Sciatic nerve (tissue), 2 donors: ENCODE measurements at regions not wholly inside any gene's neighbourhood (a gene's known extent, or its start where the extent isn't known, plus 50 kb on each side); places are given as distances from the start of the nearest gene placed in this dataset.

Source experiments
- ATAC-seq: fragments of 200-7000 bp; cut with Tn5 transposase; one replicate; pipeline ENCODE4 v1.9.1; 2020; ENCODE audit warnings: mild to moderate bottlenecking, moderate library complexity
- DNase-seq: peaks from one replicate; pipeline ENCODE4 v3.0.0-alpha.2; 2020; ENCODE audit warnings: low spot score
- intact Hi-C: fragments of 100-400 bp; cut with DNase I; formaldehyde crosslinking; loops from one replicate; pipeline ENCODE4 v1.14.2; 2022
- donor health status: DM: no; HTN: no; CAD: no.
- donor health status: DM: no; HTN: no; CAD: no.

DNA sequence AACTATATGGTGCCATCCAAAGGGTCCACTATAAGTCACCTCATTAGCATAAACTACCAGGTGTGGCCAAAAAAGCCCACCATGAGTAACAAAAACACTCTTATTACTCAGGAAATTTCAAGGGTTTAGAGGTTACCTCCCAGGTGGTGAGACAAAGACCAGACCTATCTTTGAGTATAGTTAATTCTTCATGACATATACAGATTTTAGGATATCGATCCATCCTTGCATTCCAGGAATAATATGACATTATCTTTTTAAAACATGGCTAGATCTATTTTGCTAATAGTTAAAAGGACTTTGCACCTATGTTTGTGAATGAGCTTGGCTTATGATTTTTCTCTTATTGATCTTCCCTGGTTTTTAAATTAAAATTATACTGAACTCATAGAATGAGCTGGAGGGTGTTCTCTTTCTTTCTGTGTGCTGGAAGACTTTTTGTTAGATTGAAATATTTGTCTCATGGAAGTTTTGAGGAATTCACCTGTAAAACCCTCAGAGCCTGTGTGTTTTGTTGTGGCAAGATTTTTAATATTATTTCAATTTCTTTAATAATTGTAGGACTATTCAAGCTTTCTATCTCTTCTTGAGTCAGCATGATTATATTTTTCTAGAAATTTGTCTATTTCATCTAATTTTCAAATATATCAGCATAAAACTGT lies 138.7 kb upstream of the SLC45A1 start:
- ATAC-seq (no peak), DNase-seq (no peak)
- intact Hi-C loops: no loop called here

DNA sequence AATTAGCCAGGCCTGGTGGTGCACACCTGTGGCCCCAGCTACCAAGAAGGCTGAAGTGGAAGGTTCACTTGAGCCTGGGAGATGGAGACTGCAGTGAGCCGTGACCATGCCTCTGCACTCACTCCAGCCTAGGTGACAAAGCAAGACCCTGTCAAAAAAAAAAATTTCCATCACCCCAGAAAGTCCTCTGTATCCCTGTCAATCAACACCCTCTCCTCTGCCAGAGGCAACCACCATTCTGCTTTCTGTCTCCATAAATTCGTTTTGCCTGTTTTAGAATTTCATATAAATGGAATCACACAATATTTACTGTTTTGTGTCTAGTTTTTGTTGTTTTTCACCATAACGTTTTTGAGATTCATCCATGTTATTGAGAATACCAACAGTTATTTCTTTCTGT lies 141.6 kb upstream of the SLC45A1 start:
- DNase-seq (no peak), ATAC-seq (no peak)
- intact Hi-C loops: no loop called here

DNA sequence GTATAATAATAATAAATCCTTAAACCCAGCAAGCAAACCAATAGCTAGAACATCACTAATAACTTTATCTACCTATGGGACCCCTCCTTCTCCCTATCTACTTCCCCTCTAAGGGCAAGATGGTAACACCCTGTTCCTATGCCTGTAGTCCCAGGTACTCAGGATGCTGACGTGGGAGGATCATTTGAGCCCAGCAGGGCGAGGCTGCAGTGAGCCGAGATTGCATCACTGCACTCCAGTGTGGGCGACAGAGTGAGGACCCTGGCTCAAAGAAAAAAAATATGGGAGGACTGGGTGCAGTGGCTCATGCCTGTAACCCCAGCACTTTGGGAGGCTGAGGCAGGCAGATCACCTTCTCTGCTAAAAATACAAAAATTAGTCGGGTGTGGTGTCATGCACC lies 143.1 kb upstream of the SLC45A1 start:
- ATAC-seq: no peak
- intact Hi-C loops: no loop called here
- DNase-seq: no peak

DNA sequence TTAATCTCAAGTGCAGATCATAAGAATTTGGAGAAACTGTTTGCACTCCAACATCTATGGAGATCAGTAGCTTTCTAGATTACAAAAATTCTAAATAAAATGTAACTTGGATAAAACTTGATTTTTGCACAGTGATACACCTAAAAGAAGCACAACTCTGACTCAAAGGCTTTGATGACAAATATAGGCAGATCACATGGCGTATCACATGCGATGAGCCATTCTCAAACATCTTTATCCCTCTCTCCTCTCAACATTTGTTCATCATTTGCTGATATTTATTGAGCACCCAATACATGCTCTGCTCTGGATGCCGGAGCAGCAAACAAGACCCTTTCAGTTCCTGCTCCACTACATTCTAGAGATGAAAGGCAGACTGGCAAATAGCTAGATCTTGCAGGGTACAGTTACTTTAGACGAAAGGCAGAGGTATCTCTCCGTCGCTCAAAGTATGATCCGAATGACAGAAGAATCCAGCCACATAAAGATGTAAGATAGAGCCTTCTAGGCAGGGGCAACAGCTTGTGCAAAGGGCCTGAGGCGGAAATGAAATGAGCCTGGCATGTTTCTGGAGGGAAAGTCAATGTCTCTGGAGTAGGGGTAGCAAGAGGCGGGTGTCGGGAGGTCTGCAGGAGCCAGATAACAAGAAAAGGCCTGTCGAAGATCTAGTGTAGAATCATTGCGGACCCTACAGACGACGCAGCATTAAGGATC lies 145.8 kb upstream of the ERRFI1 start:
- intact Hi-C loops: no loop called here
- no peak for DNase-seq
- ATAC-seq: no peak

DNA sequence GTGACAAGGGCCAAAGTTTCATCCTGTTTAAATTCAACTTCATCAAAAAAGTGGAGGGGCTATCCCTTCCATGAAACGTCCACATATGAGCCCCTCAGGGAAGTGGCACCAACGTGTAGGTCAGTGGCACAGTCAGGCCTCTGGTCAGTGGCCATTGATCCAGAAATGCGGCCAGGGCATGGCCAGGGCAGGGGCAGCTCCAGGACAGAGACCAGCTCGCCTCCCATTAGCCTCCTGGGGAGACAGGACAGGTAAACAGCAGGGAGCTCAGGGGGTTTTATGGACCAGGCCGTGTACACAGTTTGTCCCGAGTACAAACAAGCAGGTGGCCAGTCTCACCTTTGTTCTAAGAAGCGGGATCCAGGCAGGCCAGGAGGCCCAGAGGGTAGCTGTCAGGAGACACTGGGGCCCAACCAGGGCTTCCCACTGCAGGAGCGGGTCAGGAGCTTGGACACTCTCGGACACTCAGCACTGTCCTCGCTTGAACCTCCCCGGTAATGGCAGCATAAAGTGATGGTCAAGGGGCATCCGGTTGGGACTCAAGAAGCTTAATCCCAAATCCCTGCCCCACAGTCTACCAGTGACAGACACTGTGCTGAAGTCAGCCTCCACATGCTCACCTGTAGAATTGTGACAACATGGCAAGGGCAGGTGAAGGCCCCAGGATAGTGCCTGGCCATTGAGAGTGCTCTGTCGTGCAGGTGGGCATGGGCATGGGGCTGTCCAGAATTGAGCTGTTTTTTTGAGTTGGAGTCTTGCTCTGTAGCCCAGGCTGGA lies 144.1 kb upstream of the ERRFI1 start:
- intact Hi-C loops: no loop called here
- ATAC-seq: peak; percentile 35
- no peak for DNase-seq

DNA sequence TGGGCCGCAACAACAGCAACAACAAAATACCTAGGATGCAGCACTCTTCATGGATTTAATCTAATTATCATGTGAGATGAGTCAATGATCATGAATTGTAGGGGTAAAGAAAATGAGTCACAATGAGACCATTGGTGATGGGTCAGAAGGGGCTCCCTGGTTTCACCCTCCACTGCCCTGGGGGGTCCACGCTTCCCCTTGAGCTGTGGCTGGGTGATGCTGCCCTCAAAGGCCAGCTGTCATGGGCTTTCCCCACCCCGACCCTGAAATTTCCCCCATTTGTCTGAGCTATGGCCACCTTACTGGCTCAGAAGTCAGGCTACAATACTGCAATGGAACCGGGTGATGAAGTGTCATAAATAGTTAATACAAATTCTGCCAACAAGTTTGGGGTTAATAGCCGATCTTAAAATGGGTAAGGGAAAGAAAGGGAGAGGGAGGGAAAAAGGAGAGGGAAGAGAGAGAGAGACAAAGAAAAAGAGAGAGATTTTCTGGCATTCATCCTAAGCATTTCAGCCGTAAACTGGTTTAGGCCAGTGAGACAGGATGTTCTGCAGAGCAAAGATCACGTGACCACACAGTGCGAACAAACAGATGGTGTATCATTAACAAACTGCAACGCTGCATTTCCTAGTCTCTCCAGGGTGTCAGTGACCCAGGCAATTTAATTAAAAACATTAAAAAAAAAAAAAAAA lies 143.4 kb upstream of the ERRFI1 start:
- intact Hi-C loops: no loop called here
- peak; percentile 95 for ATAC-seq
- peak; percentile 72 for DNase-seq

DNA sequence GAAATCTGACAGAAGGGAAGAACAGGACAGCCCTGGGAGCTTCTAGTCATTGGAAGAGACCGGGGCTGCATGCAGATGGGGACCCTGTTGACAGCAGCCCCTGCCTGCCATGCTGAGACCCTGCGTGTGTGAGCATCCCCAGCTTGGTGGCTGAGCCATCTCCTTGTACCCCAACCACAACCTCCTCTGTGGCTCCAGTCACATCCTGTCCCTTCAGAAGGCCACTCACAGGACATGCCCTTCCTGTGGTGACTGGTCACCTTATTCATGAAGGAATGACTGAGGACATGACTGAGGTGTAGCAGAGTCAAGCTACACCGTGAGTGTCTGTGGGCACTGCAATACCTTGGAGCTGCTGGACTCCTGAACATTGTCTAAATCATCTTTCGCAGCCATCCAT lies 141.8 kb upstream of the ERRFI1 start:
- no peak for ATAC-seq
- intact Hi-C loops: no loop called here

DNA sequence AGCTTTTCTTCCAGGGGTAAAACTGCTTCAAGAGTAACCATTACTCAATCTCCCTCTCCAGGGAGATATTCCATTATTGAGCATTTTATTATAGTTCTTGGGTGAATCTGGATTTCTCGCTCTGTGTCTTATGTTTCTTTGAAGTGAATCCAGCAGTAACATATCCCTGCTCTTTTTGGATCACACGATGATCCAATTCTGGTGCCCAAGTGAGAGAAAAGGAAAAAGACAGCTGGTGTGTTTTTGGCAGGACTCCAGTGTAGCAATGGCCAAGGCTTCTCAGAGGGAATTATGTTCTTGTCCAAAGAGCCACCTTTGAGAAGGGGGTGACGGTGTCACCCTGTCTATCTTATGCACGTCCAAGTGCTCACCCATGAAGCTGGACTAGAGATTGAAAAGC lies 140.3 kb upstream of the ERRFI1 start:
- no peak for ATAC-seq
- intact Hi-C loops: no loop called here
- DNase-seq: no peak

More for the DNA sequence above, 141.8 kb upstream of the ERRFI1 start:
- DNase-seq: no peak

DNA sequence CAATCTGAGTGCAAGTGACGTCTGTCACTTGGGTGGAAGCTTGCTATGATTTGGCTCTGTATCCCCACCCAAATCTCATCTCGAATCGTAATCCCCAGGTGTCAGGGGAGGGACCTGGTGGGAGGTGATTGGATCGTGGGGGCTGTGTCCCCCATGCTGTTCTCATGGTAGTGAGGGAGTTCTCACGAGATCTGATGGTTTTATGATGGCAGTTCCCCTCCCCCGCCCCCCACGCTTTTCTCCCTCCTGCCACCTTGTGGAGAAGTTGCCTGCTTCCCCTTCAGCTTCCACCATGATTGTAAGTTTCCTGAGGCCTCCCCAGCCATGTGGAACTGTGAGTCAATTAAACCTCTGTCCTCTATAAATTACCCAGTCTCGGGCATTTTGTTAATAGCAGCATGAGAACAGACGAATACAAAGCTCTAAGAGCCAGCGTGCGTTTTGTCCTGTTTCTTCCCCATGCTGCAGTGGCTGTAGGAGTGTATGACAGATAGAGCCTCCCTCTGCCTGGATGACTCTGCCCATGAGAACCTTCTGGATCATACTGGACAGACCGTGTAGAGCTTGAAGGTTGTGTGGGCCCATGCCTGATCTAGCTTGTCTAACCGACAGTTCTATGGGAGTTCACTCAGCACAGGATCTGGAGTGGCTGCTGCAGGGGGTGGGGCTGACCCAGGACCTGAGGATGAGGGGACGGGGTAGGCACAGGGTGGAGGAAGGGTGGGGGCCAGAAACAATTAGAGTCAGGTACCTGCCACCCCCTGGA lies 139.7 kb upstream of the ERRFI1 start:
- DNase-seq: no peak
- intact Hi-C loops: no loop called here
- no peak for ATAC-seq

DNA sequence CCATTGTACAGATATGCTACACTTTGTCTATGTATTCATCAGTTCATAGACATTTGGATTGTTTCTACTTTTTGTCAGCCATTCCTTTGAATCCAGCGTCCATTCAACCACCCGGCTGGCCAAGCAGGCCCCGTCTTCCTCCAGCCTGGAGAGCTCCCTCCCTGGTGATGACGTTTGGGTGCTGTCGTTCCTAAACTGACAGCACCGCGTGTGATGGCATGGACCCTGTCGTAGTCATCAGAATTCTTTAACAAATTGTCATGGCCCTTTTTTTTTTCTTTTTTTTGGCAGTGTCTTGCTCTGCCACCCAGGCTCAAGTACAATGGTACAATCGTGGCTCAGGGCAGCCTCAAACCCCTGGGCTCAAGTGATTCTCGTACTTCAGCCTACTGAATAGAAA lies 138.6 kb upstream of the ERRFI1 start:
- intact Hi-C loops: no loop called here

DNA sequence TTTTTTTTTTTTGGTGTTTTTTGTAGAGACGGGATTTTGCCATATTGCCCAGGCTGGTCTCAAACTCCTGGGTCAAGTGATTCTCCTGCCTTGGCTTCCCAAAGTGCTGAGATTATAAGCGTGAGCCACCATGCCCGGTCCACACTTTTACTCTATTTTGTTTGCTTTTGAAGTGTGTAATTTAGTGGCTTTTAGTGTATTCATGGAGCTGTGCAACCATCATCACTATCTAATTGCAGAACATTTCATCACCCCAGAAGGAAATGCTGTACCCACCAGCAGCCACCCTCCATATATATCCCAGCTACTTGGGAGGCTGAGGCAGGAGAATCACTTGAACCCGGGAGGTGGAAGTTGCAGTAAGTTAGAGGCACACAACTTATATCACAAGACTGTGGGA lies 136.9 kb upstream of the ERRFI1 start:
- ATAC-seq (no peak), DNase-seq (no peak)
- intact Hi-C loops: no loop called here

More for the DNA sequence above, 138.6 kb upstream of the ERRFI1 start:
- ATAC-seq (no peak), DNase-seq (no peak)

DNA sequence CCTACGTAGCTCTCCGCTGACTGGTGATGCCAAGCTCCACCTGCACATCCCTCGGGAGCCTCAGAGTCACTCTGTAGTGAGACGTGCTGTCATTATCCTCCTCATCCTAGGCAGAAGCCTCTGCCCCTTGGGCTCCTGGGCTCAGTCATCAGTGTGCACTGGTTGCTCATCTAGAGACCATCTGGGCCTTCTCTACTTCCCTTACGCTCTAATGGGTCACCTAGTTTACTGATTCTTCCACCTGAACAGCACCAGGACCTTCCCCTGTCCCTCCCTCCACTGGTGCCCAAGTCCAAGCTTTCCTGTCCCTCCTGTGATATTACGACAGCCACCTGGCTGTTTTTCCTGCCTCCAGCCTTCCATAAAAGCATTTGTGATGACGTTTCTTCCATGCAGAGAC lies 136.1 kb upstream of the ERRFI1 start:
- intact Hi-C loops: no loop called here
- ATAC-seq: no peak
- DNase-seq: no peak

DNA sequence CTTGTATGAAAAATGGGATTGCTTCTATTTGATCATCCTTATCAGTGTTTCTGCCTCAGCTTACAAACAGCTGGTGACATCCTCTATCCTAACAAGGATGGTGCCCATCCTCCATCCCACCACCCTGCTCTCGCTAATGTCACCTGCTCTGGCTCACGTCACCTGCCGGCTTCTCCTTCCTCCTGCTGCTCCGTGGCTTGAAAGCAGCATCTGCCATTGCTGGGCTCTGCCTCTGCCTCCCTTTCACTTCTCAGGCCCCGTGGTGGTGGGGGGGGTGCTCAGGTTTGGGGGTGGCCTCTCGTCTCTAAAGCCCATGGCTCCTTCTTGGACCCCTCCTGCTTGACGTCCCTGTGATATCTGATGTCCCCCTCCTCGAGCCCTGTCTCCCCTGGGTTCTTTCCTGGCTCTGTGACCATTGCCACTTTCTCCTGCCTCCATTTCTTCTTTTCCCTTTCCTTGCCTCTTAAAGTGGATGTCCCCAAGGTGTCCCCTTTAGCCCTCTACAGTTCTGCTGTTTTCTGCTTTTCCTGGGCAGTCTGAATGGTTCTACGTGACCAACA lies 135.5 kb upstream of the ERRFI1 start:
- ATAC-seq: no peak
- intact Hi-C loops: no loop called here
- no peak for DNase-seq

DNA sequence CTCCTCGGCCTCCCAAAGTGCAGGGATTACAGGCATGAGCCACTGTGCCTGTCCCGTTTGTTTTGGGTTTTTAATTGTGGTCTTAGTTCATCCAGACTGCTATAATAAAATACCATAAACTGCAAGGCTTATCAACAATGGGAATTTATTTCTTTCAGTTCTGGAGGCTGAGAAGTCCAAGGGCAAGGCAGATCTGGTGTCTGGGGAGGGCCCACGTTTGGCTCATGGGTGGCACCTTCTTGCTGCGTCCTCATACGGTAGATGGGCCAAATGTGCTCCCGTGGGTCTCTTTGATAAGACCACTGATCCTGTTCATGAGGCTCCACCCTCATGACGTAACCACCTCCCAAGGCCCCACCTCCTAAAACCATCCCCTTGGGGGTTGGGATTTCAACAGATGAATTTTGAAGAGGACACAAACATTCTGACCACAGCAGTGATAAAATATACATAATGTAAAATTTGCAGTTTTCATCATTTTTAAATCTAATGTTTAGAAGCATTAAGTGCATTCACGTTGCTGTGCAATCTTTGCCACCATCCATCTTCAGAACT lies 133.4 kb upstream of the ERRFI1 start:
- DNase-seq (no peak), ATAC-seq (no peak)
- intact Hi-C loops: no loop called here

DNA sequence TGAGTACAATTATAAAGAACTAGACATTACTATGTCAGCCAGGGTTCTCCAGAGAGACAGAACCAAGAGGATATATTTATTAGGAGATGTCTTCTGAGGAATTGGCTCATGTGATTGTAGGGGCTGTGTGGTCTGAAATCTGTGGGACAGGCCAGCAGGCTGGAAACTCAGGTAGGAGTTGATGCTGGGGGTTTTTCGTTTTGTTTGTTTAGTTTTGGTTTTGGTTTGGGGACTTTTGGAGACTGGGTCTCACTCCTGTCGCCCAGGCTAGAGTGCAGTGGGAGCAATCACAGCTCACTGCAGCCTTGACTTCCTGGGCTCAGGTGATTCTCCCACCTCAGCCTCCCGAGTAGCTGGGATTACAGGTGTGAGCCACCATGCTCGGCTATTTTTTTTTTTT lies 132.9 kb upstream of the ERRFI1 start:
- no peak for ATAC-seq
- intact Hi-C loops: no loop called here
- DNase-seq: no peak

DNA sequence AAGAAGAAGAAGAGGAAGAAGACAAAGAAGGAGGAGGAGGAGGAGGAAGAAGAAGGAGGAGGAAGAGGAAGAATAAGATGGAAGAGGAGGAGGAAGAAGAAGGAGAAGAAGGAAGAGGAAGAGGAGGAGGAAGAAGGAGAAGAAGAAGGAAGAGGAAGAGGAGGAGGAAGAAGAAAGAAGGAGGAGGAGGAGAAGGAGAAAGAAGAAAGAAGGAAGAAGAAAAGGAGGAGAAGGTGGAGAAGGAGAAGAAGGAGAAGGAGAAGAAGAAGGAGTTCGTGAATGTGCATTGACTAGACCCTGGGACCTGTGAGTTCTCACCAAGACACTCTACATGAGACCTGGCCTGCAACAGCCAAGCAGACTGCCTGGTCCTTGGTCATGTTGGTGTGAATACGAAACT lies 131.7 kb upstream of the ERRFI1 start:
- ATAC-seq: no peak
- intact Hi-C loops: no loop called here

DNA sequence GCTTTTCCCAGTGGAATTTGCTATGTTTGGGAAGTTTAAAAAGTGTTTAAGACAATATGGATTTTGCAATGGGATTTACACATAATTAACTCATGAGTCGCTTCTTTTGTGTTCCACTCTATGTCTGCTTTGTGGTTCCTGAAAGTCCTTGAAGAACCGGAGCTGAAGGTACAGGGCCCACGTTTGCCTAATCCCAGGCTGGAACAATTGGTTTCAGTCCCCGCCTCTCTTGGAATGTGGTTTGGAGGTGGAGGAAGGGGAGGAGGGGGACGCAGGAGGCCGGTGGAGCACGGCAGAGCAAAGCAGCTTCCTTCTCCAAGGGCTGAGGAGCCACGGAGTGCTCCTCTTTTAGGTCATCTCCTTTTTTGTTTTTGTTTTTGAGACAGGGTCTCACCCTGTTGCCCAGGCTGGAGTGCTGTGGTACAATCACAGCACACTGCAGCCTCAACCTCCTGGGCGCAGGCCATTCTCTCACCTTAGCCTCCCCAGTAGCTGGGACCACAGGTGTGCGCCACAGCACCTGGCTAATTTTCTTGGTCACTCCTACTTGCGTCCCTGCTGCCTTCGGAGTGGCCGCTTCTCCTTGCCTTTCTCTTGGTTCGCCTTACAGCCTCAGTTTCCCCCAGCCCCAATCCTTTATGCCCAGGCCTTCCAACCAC lies 129.5 kb upstream of the ERRFI1 start:
- DNase-seq (no peak), ATAC-seq (no peak)
- intact Hi-C loops: no loop called here

More for the DNA sequence above, 131.7 kb upstream of the ERRFI1 start:
- DNase-seq: no peak

DNA sequence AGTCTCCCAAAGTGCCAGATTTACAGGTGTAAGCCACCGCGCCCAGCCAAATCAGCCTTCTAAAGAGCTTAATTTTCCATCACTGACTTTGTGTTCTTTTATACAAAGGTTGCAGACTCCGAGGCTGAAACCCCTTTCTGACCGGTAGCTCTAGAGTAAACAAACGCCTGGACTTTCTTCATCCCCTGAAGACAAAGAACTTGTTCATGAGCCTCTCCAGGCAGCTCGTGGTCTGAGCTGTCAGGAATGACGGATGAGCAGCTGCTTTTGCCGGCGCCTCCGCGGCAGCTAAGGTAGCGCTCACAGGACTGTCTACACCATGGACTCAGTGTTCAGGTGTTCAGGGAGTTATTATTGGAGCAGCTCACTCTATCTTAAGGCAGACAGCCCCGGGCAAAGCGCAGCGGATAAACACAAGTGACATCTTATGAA lies 128.5 kb upstream of the ERRFI1 start:
- ATAC-seq: peak; percentile 75
- intact Hi-C loops: no loop called here
- no peak for DNase-seq
